ENCODE measurements at regions not wholly inside any gene's neighbourhood (a gene's known extent, or its start where the extent isn't known, plus 50 kb on each side); places are given as distances from the start of the nearest gene placed in this dataset.

- Histone ChIP-seq H3K36me3 (no peaks in the 10 kb centered on the region), H3K4me1 (no peaks in the 10 kb centered on the region), H3K27me3 (no peaks in the 10 kb centered on the region), H3K4me3 (replicated peaks in 1 of 3) (no peak overlapping the region), H3K9me3 (no peaks in the 10 kb centered on the region), H3K27ac (no peak overlapping the region)
- intact Hi-C loops (cut with DNase I), result no loop called here
- no peak for TF ChIP-seq POLR2A (IDR thresholded peaks at IDR 0.05)
- no peak for TF ChIP-seq CTCF (IDR thresholded peaks at IDR 0.05)
- 90% methylated on average over 1 of the region's 1 CpG for WGBS, 2 donors
- DNase-seq, result no peak
These were observed 108.6 kb upstream of the CCDC196 start for GRCh38 chr14:66377574-66377973.

- WGBS, 2 donors, result 63 to 81% methylated on average over 4 of the region's 4 CpGs
- TF ChIP-seq POLR2A (IDR thresholded peaks at IDR 0.05) (no peak), CTCF (IDR thresholded peaks at IDR 0.05) (no peak)
- intact Hi-C loops (cut with DNase I), result no loop called here
- H3K27ac ChIP-seq, result no peak overlapping the region
- DNase-seq, result peak; percentile 12 to 52
- H3K36me3 ChIP-seq, result no peaks in the 10 kb centered on the region
- H3K4me3 ChIP-seq (replicated peaks in 1 of 3), result no peak overlapping the region
- H3K9me3 ChIP-seq, result no peaks in the 10 kb centered on the region
- no peaks in the 10 kb centered on the region for H3K27me3 ChIP-seq
- no peaks in the 10 kb centered on the region for H3K4me1 ChIP-seq
These were observed 107.3 kb upstream of the CCDC196 start for GRCh38 chr14:66378712-66379505.

GRCh38 chr14:66380143-66380542 lies 106.0 kb upstream of the CCDC196 start:
- H3K27me3 ChIP-seq, result no peaks in the 10 kb centered on the region
- 18 to 46% methylated on average over 1 of the region's 1 CpG for WGBS, 2 donors
- no peaks in the 10 kb centered on the region for H3K9me3 ChIP-seq
- H3K36me3 ChIP-seq, result no peaks in the 10 kb centered on the region
- TF ChIP-seq POLR2A (IDR thresholded peaks at IDR 0.05) (no peak), CTCF (IDR thresholded peaks at IDR 0.05) (no peak)
- no peak overlapping the region for H3K4me3 ChIP-seq (replicated peaks in 1 of 3)
- intact Hi-C loops (cut with DNase I), result no loop called here
- DNase-seq, result peak; percentile 18 to 50
- H3K4me1 ChIP-seq, result no peaks in the 10 kb centered on the region
- H3K27ac ChIP-seq, result no peak overlapping the region

GRCh38 chr14:66381755-66382154 lies 104.4 kb upstream of the CCDC196 start:
- Histone ChIP-seq H3K27ac (no peak overlapping the region), H3K36me3 (no peaks in the 10 kb centered on the region), H3K4me1 (no peaks in the 10 kb centered on the region), H3K4me3 (replicated peaks in 1 of 3) (no peak overlapping the region), H3K9me3 (no peaks in the 10 kb centered on the region), H3K27me3 (no peaks in the 10 kb centered on the region)
- no peak for DNase-seq
- 65 to 86% methylated on average over 1 of the region's 1 CpG for WGBS, 2 donors
- intact Hi-C loops (cut with DNase I), result no loop called here
- TF ChIP-seq CTCF (IDR thresholded peaks at IDR 0.05), result no peak
- no peak for TF ChIP-seq POLR2A (IDR thresholded peaks at IDR 0.05)

- TF ChIP-seq POLR2A (IDR thresholded peaks at IDR 0.05), result no peak
- no peak for TF ChIP-seq CTCF (IDR thresholded peaks at IDR 0.05)
- DNase-seq, result no peak
- H3K27me3 ChIP-seq, result no peaks in the 10 kb centered on the region
- intact Hi-C loops (cut with DNase I), result no loop called here
- no peak overlapping the region for H3K4me3 ChIP-seq (replicated peaks in 1 of 3)
- no peaks in the 10 kb centered on the region for H3K9me3 ChIP-seq
- H3K27ac ChIP-seq, result no peak overlapping the region
- H3K36me3 ChIP-seq, result no peaks in the 10 kb centered on the region
- 53 to 64% methylated on average over 1 of the region's 1 CpG for WGBS, 2 donors
- H3K4me1 ChIP-seq, result no peaks in the 10 kb centered on the region
These were observed 102.9 kb upstream of the CCDC196 start for GRCh38 chr14:66383257-66383656.

Data from thyroid gland (tissue), 4 donors.